ENCODE measurements at regions not wholly inside any gene's neighbourhood (a gene's known extent, or its start where the extent isn't known, plus 50 kb on each side); places are given as distances from the start of the nearest gene placed in this dataset.

DNA sequence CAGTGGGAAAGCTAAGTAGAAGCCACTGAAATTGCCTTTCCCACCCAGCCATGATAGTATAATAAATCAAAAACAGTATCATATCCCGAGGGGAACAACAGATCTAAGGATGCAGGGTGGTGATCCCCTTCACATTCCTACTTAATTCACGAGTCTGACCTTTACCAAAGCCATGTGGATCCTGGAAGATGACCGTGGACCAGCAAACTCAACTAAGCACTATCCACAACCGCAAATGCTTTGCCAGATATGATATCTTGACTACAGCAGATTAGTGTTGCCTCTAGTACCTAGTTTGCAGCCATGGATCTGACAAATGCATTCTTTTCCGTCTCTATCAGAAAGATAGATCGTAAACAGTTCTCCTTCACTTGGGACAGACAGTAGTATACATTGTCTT, 67.3 kb upstream of the IL6 start:
- intact Hi-C loops (cut with micrococcal nuclease) = loop anchor here (5.0 kb wide), 1 partner anchor 38 kb away; no protein-coding TSS in a partner anchor

DNA sequence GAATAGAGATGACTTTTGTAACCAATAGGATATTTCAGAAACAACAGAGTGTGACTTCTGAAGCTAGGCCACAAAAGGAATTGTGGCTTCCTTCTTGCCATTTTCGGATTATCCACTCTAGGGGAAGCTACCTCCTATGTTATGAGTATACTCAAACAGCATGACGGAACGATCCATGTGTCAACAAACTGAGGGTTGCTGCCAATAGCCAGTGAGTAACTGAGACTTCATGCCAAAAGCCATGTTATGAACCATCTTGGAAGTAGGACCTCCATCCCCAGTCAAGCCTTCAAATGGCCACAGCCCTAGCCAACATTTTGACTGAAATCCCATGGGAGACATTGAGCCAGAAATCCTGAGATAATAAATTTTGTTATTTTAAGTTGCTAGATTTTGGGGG, 69.0 kb upstream of the IL6 start:
- intact Hi-C loops (cut with micrococcal nuclease) = no loop called here

DNA sequence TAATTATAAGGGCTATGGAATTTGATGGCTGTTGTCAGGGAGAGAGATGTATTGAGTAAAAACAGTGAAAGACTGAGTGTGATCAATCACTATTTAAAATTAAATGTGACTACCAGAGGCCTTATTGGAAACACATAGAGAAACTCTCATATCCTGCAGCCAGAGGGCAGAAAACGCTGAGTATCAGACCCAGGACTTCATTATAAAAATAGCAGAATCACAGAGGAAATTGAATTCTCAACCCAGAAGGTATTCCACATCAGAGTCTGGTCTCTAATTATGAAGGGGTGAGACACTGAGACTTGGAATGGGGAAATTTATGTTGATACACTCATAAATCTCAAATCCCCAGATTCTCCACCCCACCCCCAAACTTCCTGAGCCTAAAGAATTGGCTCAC, 69.5 kb upstream of the IL6 start:
- intact Hi-C loops (cut with micrococcal nuclease) = loop anchor here (1.0 to 2.0 kb wide), 3 partner anchors 69 to 398 kb away; no protein-coding TSS in a partner anchor

GRCh38 chr7:22655781-22656180, 71.2 kb upstream of the IL6 start:
- intact Hi-C loops (cut with micrococcal nuclease) = loop anchor here (2.0 kb wide), 1 partner anchor 127 kb away; no protein-coding TSS in a partner anchor

GRCh38 chr7:22654831-22655230, 72.2 kb upstream of the IL6 start:
- intact Hi-C loops (cut with micrococcal nuclease) = no loop called here

- intact Hi-C loops (cut with micrococcal nuclease) = no loop called here
Observed at GRCh38 chr7:22653951-22654350, 73.0 kb upstream of the IL6 start.

- intact Hi-C loops (cut with micrococcal nuclease) = no loop called here
Observed at GRCh38 chr7:22651534-22652243, 75.3 kb upstream of the IL6 start.

GRCh38 chr7:22651036-22651435, 76.0 kb upstream of the IL6 start:
- intact Hi-C loops (cut with micrococcal nuclease) = no loop called here

DNA sequence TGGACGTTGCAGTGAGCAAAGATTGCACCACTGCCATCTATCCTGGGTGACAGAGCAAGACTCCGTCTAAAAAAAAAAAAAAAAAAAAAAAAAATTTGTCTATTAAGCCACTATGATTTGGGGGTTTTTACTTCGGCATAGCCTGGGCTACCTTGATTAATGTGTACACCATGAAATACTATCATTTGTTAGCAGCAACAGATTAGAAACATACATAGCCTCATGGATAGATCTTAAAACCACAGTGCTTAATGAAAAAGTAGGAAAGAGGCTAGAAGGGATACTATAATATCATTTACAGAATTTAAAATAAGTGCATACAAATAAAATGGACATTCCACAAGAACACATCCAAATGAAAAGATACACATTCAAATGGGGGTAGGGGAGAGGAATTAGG, 77.3 kb upstream of the IL6 start:
- intact Hi-C loops (cut with micrococcal nuclease) = no loop called here

GRCh38 chr7:22647451-22648257, 79.3 kb upstream of the IL6 start:
- intact Hi-C loops (cut with micrococcal nuclease) = no loop called here

GRCh38 chr7:22645418-22646181, 81.4 kb upstream of the IL6 start:
- intact Hi-C loops (cut with micrococcal nuclease) = no loop called here

- intact Hi-C loops (cut with micrococcal nuclease) = no loop called here
Observed at GRCh38 chr7:22642454-22642853, 84.5 kb upstream of the IL6 start.

GRCh38 chr7:22640269-22640668, 86.7 kb upstream of the IL6 start:
- intact Hi-C loops (cut with micrococcal nuclease) = loop anchor here (1.0 to 2.0 kb wide), 3 partner anchors 36 to 77 kb away; no protein-coding TSS in a partner anchor

- intact Hi-C loops (cut with micrococcal nuclease) = no loop called here
Observed at GRCh38 chr7:22639396-22639795, 87.6 kb upstream of the IL6 start.

GRCh38 chr7:22635349-22635748, 91.7 kb upstream of the IL6 start:
- intact Hi-C loops (cut with micrococcal nuclease) = no loop called here

DNA sequence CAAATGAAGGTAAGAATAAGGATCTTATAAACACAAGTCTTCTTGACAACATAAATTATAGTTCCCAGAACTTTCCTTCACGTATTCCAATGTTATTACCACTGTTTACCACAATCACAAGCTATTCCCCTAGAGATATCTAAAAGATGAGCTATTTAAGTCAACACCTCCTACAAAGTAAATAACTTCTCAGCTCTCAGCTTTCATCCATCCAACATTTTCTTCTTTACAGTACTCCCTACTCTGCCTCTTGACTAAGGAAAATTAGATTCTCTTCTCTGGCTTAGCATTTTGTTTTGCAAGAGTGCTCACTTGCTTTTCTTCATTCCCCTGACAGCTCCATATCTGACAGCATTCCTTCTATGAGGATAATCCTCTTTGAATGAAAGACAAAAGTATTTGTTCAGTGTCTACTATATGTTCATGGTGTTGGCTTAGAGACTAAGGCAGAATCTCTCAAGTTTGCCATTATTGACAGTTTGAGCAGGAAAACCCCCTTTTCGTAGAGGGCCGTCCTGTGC, 93.0 kb upstream of the IL6 start:
- intact Hi-C loops (cut with micrococcal nuclease) = no loop called here

- intact Hi-C loops (cut with micrococcal nuclease) = no loop called here
Observed at GRCh38 chr7:22633286-22633953, 93.6 kb upstream of the IL6 start.

DNA sequence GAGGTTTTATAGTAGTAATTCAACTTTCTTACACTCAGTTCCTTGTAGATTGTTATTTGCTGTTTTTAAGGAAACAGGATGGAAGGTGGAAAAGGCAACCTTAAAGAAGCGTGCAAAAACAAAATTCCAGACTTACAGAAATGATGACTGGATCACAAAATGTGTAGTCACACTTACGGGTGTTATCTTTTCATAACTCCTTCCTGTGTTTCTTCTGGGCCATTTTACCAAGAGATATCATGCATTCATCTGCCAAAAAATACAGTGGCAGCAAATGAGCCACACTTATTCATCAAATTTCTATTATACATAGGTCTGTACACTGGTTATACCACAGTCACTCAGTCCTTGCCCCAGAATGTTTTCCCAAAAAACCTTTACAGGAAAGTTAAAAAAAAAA, 94.3 kb upstream of the IL6 start:
- intact Hi-C loops (cut with micrococcal nuclease) = no loop called here

GRCh38 chr7:22631730-22632129, 95.3 kb upstream of the IL6 start:
- intact Hi-C loops (cut with micrococcal nuclease) = no loop called here

DNA sequence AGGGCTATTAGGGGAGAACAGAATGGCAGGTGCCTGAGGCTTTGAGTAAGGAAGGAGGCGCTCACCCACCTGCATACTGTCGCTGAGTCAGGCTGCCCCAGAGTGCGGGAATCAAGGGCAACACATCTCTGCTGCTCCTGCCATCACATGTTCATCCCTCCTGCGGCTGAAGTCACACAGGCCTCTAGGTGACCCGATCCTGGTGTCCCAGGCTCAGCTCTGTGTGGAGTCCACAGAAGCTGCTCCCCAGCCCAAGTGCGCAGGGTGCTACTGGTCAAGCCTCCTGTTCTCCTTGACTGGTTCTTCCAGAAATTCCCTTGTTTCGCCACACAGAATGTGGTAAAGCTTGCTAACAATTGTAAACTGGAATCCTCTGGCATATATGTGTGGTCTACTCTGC, 96.9 kb upstream of the IL6 start:
- intact Hi-C loops (cut with micrococcal nuclease) = no loop called here

DNA sequence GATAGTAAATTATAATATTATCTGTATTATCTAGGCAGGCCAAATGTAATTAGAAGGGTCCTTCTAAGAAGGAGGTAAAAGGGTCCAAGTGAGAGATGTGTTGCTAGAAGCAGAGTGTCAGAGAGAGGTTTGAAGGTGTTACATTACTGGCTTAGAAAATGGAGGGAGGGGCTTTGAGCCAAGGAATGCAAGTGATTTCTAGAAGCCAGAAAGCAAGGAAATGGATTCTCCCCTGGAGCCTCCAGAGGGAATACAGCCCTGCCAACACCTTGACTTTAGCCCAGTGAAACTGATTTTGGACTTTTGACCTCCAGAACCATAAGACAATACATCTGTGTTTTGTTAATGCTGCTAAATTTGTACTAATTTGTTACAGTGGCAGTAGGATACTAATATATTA, 97.9 kb upstream of the IL6 start:
- intact Hi-C loops (cut with micrococcal nuclease) = no loop called here

Measured in T-helper 1 cell treated with Interleukin-12 subunit alpha and Interleukin-12 subunit beta and Interleukin-4 antibody, amounts not matched to agents 30 ng/mL and 1 ng/mL, for 36 hours (primary cell).